Middle frontal gyrus (tissue), 1 donor: ENCODE measurements at regions not wholly inside any gene's neighbourhood (a gene's known extent, or its start where the extent isn't known, plus 50 kb on each side); places are given as distances from the start of the nearest gene placed in this dataset.

Experiments
- DNase-seq: peaks from one replicate; pipeline ENCODE4 v3.0.0-alpha.2; 2015; ENCODE audit warnings: low spot score; ENCODE audit errors: extremely low spot score

DNA sequence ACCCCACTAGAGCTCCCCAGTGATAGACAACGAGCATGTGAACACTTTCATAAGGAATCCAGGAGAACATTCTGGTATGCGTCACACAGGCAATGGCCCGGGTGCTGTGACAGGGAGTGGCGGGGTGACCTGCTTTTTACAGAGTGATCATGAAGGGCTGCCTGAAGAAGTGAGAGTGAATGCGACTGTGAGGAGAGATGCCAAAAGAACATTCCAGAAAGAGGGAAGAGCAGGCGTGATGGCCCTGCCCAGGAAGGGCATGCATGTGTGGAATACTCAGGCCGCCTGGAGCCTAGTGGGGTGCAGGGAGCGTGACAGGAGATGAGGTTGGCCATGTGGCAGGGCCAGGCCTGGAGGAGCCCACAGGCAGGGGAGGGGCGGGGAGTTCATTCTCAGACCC is 53.8 kb downstream of the FZD10 start:
- DNase-seq: no peak

DNA sequence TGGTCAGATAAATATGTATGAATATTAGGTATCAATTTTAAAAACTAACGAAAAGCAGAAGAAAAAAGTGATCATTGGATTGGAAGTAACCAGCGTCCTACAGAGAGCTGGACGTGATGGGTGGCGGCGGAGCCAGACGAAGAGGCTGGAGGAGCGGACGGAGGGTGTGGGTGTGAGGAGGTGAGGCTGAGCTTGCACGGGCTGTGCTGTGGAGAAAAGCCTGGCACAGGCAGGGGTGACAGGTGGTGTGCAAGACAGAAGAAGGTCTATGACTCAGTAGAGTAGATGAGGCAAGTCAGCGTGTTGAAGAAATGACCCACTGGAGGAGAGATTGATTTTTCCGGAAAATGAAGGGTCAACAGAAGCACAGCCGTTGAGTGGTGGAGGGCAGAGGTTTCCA is 56.4 kb downstream of the FZD10 start:
- no peak for DNase-seq

DNA sequence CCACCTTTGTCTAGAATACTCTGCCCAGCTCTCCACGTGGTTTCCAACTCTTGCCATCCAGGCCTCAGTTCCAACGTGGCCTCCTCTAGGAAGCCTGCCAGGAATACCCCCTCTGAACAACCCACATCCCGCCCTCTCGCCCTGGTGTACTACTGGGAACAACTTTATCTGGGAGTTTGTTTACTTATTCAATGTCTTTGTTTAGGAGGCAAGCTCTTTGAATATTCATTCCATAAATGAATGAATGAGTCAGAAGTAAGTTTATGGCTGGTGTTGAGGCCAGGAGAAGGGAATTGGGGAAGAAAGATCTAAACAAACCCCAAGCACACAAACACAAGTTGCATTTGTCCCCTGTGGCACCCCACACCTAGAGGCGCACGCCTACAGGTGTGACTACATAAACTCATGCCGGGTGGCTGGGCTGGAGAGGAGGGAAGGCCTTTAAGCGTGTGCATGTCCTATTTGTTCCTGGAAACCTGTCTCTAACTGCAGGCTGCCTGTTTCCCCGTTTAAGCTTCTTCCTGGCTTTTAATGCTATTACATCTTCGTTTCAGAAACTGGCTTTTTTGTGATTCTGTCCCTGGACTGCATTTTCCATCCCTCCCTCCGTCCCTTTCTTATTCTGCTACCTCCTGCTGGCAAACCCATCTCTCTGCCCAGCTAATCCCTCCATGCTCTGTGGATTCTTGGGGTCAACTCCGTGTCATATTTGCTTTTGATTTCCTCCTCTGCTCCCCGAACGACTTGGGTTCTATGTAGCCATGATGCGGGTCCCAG is 57.9 kb downstream of the FZD10 start:
- DNase-seq: no peak

DNA sequence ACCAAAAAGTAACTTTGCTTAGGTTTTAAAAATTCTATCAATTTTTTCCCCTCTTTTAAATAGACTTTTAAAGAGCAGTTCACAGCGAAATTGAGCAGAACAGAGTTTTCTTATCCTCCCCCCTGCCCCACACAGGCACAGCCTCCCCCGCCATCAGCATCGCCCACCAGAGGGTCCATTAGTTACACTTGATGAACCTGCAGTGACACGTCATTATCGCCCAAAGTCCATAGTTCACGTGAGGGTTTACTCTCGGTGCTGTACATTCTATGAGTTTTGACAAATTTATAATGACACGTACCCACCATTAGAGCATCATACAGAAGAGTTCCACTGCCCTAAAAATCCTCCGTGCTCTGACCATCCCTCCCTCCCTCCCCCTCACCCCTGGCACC is 58.4 kb downstream of the FZD10 start:
- no peak for DNase-seq

DNA sequence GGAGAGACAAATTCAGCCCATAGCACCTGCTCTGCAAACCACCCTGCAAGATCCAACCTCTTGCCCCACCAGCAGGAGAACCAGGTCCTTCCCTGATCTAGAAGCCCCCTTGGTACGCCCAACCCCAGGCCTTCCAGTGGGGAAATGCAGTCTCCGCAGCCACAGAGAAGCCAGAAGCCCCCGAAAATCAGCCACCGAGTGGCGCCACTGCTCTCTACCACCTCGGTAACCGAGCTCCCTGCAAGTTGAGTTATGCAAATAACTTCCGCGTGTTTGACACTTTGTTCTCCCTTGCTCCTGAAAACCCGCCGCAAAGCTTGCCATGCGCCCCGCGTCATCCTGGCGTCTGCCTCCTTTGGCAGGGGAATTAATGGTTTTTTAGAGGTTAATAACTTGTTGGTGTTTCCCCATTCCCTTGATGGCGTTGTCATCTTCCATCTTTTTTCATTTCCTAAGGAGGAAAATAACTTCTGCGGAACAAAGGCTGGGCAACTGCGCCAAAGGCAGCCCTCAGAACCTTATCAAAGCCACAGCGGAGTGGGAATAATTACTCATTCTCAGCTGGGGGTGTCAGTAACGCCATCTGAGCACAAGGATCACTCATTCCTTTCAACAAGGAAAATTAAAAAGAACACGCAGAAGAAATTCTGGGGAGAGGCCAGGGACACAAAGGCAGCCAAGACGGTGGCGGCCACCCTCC is 60.4 kb downstream of the FZD10 start:
- DNase-seq: no peak

DNA sequence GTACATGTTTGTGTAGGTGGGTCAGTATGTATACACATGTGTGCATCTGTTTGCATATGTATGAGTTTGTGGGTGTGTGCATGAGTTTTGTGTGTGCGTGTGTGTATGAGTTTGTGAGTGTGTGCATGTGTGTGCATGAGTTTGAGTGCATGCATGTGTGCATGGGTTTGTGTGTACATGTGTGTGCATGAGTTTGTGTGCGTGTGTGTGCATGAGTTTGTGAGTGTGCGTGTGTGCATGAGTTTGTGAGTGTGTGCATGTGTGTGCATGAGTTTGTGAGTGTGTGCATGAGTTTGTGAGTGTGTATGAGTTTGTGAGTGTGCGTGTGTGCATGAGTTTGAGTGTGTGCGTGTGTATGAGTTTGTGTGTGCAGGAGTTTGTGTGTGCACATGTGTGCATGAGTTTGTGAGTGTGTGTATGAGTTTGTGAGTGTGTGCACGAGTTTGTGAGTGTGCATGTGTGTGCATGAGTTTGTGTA is 61.5 kb downstream of the FZD10 start:
- no peak for DNase-seq

DNA sequence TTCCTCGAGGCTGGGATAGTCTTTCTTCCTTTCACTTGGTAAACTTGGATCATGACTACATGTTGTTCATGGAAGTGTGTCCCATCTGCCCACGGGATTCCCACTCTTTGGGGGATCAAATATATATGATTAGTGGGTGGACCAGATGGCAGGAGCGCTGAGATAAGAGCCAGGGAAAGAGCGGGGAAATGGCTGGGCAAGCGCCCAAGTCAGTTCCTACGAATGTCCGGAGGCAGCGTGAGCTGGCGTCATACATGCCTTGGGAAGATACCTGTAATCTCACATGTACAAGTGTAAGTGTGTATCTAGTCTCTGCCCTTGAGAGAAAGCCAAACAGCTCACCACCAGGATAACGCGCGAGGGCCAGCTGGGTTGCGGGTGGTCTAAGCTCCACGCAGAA is 62.3 kb downstream of the FZD10 start:
- no peak for DNase-seq

DNA sequence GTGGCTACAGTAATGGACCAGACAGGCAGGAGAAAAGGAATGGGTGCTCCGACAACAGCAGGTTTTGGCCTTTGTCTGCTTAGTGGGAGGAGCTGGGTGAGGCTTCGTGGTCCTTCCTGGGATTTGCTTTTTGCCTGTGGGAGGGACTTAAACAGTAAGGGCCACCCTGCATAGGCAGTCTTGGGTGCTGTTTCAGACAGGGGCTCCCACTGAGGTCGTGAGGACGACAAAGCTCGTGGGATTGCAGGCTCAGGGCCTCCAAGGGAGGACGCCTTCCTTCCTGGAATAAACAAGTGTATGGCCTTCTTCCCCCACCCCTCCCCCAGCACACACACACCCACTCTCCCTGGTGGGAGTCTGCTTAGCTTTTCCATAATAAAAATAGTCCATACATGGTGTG is 63.1 kb downstream of the FZD10 start:
- DNase-seq: no peak

DNA sequence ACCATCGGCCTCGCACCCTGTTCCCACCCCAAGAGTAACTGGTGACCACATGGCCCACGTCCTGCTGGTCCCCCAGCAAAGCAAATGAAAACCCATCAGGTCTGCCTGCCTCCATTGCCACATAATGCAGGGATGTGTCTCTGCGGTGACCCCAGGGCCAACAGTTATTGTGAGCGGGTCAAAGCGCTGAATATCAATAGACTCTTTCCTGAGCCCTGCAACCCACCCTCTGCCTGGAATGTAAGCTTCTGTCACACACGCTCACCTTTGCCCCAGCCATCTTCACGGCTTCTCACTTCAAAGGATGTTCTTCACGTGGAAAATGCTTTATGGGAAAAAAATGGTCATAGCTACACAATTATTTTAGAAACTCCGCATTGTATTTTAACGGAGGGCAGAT is 63.9 kb downstream of the FZD10 start:
- DNase-seq: no peak

DNA sequence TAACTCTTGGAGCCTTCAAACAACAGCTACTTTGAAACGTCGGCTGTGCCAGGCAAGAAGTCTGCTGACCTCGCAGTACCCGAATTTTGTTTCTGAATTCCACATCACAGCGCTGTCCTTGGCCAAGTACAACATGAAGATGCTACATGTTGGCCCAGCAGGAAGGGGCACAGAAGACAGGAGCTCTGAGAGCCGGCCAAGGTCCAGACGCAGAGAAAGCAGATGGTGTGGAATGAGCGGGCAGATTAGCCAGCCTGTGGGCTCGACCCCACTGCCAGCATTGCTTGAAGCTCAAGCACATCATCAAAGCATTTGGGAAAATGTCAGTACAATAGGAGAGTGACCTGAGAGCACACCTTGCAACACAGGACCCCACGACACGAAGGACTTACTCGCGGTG is 64.5 kb downstream of the FZD10 start:
- DNase-seq: no peak

DNA sequence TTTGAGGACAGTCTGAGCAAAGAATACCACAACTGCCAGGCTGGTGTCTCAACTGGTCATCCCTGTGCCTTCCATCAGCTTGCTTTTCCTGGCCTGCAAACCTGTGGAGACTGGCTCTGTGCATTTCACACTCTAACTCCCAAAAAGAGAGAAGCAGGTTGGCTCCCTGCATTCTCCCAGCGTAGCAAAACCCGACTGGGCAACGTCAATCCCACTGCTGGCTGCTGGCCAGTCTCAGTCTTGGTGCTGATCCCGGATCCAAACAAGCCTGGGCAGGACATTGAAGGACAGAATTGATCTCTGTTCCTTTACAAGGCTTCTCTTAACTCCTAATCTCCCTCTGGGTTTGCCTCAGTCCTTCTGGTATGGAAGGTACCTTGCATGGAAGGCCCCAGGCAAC is 65.4 kb downstream of the FZD10 start:
- DNase-seq: no peak

DNA sequence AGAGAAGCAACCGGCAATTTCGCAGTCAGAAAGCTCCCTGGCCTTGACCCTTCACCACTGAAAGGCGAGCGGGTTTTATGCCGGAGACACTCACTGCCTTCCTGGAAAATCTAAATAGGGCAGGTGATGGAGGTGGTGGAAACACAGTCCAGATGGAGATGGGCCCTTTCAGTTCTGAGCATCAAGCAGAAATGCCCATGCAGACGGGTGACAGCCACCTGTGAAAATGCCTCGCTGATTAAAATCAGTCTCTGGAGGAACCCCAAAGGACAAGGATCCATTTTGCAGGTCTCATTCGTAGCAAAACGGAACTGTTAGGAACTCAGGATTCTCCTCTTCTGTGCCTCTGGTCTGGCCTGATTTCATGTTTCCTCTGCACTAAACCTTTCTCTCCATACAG is 74.2 kb downstream of the FZD10 start:
- DNase-seq: no peak

DNA sequence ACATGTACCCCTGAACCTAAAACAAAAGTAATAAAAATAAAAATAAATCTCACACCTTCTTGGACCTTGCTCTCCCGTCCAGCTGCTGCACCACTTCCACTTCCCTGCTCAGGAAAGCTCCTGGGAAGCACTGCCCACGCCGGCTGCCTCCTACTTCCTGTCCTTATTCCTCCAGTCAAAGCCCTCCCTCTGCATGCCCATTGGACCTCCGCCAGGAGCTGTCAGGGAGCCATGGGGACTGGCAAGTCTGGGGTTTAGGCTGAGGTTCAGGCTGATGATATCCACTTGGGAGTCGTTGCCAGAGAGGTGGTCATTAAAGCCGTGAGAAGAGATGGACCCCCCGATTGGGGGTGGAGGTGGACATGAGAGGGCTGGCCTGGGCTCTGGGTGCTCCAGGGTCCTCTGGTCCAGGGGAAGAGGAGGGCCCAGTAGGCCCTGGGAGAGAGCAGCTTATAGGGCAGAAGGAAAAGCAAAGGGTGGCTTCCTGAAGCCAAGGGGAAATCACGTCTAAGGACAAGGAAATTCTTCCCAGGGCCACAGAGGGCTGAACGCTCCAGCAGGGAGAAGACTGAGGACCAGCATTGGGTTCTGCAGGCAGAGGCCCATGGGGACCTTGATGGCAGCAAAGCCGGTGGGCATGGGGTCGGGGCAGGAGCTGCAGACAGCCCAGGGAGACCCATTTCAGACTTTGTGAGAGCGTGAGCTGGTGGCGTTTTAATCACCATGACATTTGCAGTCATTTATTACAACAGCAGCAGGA is 78.7 kb downstream of the FZD10 start:
- DNase-seq: no peak

DNA sequence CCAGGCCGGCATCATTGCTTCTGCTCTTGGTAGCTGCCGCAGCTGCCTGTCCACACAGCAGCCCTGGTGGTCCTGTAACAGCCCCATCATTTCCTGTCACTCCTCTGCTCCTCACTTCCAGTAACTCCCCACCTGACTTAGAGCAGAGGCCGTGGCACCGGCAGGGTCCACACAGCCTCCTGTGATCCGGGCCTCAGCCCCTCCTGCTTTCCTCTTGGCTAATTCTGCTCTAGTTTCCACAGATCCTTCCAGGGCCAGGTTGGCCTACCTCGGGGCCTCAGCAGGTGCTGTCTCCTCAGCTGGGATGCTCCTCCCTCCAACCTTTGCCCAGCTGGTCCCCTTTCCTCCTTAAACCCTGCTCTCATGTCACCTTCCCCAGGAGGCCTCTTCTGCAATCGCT is 80.2 kb downstream of the FZD10 start:
- DNase-seq: no peak

DNA sequence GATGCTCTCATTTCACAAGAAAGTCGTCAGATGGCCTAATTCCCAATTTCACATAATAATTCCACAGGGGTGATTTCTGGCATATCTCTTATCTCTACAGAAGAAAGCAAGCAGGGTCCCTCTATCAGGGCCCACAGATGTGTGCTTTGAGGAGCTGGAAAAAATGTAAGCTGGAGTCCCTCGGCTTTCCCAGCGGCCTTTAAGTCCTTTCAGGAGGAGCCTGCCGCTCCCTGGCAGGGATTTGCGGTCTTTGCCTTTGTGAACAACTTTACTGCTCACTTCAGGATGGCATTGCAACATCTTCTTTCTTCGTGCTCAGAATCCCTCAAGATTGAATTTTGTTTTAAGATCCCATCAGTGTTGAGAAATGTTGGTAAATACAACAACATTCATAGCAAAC is 83.0 kb downstream of the FZD10 start:
- DNase-seq: no peak

DNA sequence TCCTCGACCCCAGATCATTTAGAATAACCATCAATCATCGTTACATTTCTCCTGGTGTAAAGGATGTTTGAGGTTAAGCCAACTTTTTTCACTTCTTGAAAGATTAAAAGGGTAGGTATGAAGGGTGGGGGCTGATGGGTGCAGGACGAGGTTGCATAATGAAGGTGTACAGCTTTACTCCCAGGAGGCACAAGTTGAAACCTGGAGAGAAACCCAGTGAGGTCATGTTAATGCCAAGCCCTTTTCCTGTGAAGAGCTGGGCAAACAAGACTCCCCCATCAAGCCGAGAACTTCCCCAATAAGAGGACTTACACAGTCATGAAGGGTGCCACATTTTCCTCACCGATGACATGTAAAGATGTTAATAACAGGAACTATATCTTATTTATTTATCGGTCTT is 84.3 kb downstream of the FZD10 start:
- no peak for DNase-seq

DNA sequence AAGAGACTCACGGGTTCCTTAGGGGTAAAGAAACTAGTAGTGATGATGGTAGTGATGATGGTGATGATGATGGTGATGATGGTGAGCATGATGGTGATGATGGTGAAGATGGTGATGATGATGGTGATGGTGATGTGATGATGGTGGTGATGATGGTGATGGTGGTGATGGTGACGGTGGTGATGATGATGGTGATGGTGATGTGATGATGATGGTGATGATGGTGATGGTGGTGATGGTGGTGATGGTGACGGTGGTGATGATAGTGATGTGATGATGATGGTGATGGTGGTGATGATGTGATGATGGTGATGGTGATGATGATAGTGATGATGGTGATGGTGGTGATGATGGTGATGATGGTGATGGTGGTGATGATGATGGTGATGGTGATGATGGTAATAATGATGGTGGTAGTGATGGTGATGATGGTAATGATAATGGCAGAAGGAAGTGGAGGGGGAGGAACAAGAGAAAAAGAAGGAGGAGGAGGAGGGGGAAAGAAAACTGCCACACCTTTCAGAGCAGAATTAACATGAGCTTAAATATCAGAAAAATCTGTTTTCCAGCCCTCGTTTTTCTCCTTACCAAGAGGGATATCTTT is 85.5 kb downstream of the FZD10 start:
- no peak for DNase-seq

DNA sequence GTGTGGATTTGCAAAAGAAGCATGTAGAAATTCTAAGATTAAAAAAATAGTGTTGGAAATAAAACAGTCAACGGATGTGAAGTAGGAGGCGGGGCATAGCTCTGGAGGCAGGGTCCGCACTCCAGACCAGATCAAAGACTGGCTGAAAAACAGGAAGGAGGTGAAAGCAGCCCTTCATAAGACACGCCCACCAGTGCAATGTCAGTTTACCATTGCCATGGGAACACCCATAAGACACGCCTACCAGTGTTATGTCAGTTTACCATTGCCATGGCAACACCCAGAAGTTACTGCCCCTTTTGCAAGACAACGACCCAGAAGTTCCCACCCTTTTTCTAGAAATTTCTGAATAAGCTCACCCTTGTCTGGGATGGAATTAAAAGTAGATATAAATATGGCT is 87.1 kb downstream of the FZD10 start:
- no peak for DNase-seq

DNA sequence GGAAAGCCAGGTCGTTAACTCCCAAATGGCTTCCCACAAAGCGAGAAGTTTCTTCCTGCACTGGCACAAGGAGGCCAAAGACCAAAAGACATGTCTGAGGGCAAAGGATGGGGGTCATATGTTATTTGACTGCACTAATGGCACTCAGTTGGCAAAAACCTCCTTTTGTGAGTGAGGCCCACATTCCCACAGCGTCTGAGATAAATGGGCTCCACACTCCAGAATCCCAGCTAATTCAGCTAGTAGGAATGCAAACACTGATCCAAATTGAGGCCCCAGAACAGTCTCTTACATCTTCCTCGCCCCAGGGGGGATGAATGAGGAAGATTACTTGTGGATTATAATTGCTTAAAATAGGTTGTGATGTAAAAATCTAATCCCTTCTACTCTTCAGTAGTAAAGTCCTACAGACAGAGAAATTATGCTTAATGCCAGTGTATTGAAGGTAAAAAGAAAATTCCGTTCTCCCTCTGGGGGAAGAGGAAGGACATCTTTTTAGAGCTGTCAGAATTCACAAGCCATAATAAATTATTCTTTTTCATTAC is 86.4 kb upstream of the PIWIL1 start:
- no peak for DNase-seq

DNA sequence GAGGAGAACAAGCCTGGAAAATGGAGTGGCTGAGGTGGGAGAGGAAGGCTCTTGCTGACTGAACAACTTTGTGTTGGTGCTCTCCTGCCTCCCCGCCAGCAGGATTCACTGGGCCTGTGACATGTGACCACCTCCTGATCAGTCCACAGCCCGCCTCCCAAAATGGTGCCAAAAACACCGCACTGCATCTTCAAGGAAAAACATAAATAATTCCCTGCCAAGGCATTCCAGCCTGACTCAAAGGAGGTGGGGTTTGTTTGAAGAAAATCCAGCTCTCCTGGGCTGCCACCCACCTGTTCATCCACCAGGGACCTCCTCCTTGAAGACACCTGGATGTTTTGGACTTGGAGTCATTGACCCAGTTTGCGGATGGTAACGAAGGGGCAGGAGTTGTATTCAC is 83.8 kb upstream of the PIWIL1 start:
- DNase-seq: no peak

DNA sequence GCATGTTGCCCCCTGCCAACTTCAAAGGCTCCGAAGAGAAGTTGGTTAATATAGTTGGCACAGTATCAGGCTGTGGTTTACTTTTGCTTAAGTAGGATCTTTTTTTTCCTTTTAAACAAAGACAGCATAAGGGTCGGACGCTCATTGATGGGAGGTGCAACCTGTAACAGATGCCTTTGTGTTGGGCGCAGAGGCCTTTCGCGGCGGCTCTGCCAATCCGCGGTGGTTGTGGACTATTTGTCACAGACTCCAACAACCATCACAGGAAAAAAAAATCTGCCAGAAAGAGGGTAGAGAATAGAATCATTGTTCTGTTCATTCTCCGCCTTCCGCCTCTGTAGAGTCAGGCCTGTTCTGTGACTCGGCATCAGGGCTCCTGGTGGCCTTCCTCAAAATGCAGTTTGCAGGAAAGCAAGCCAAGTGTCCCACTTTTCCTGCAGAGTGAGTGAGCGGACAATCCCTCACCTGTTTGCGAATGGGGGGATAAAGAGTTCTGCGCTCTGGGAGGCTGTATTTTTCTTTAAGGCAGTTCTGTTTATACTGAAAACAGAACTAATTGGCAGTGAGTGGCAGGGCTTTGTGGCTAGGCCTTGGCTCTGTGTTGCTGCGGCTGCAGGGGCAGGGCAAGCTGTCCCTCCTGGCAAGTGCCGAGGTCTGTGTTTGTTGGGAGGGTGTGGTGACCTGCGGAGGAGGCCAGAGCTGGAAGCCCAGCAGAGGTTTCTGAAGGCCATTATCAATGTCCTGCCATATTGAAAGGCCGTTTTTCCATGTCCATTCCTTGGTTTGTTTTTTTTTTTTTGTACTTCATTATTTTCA is 83.0 kb upstream of the PIWIL1 start:
- peak; percentile 11 for DNase-seq
